SK-N-SH (cell line): ENCODE measurements at regions not wholly inside any gene's neighbourhood (a gene's known extent, or its start where the extent isn't known, plus 50 kb on each side); places are given as distances from the start of the nearest gene placed in this dataset.

Source experiments
- CTCF ChIA-PET: fragments of 300-600, 350-600 bp; formaldehyde crosslinking; extraction: SDS; loops from one replicate; lab custom pipeline; 2021; lab: Yijun Ruan, JAX
- POLR2A ChIA-PET: fragments of 350-600 bp; sonication (Branson Sonifier 250); formaldehyde crosslinking; extraction: SDS; loops from one replicate; lab custom pipeline; 2020; ENCODE audit warnings: antibody characterized with exemption, inconsistent platforms; lab: Yijun Ruan, JAX
- DNase-seq: peaks from one replicate; pipeline ENCODE4 v3.0.0; 2012
- H2AFZ ChIP-seq: fragments of 200-600 bp; sonication (generic); 2 replicates; pipeline ENCODE4 v1.8.1; 2016; ENCODE audit warnings: antibody characterized with exemption, mild to moderate bottlenecking, low read depth
- H3F3A ChIP-seq: fragments of 200-600 bp; sonication (generic); replicated peaks from 2 replicates; pipeline ENCODE3; 2016; ENCODE audit warnings: antibody characterized with exemption, mild to moderate bottlenecking; ENCODE audit not compliant: insufficient read depth
- H3K27ac ChIP-seq, 2 experiments: fragments of 200-500 bp in 1 of 2; fragments of 200-600 bp in 1 of 2; sonication (Bioruptor generic) in 1 of 2; sonication (generic), shearing (Covaris generic) in 1 of 2; 2 replicates each; pipeline versions ENCODE4 v1.5.1 to v1.6.1; 2014 to 2016; ENCODE audit warnings: low read depth in 2 of 2, inconsistent platforms in 1 of 2, low read length in 1 of 2, mild to moderate bottlenecking in 1 of 2, mixed read lengths in 1 of 2
- H3K27me3 ChIP-seq: fragments of 200-600 bp; sonication (generic), shearing (Covaris generic); 2 replicates; pipeline ENCODE4 v1.6.1; 2016; ENCODE audit warnings: mixed run types; ENCODE audit not compliant: insufficient read depth
- H3K36me3 ChIP-seq, 2 experiments: fragments of 200-500 bp in 1 of 2; fragments of 200-600 bp in 1 of 2; sonication (Bioruptor generic) in 1 of 2; sonication (generic) in 1 of 2; replicated peaks in 1 of 2; 2 replicates each; pipeline versions ENCODE3 to v1.5.1; 2014 to 2016; ENCODE audit warnings: low read length in 1 of 2, mild to moderate bottlenecking in 1 of 2; ENCODE audit not compliant: insufficient read depth in 2 of 2, control insufficient read depth in 1 of 2
- H3K4me1 ChIP-seq, 2 experiments: fragments of 200-500 bp in 1 of 2; fragments of 200-600 bp in 1 of 2; sonication (Bioruptor generic) in 1 of 2; sonication (generic), shearing (Covaris generic) in 1 of 2; 2 replicates each; pipeline versions ENCODE4 v1.5.1 to v1.6.1; 2014 to 2016; ENCODE audit warnings: low read depth in 1 of 2, low read length in 1 of 2, mixed run types in 1 of 2; ENCODE audit not compliant: insufficient read depth in 2 of 2, control insufficient read depth in 1 of 2
- H3K4me2 ChIP-seq: fragments of 200-600 bp; sonication (generic), shearing (Covaris generic); 2 replicates; pipeline ENCODE4 v1.6.1; 2017; ENCODE audit warnings: mixed run types
- H3K4me3 ChIP-seq, 2 experiments: fragments of 200-500 bp in 1 of 2; fragments of 200-600 bp in 1 of 2; sonication (Bioruptor generic) in 1 of 2; sonication (generic), shearing (Covaris generic) in 1 of 2; 2 replicates each; pipeline versions ENCODE4 v1.5.1 to v1.8.1; 2014 to 2016; ENCODE audit warnings: low read depth in 2 of 2, inconsistent platforms in 1 of 2, low read length in 1 of 2, mild to moderate bottlenecking in 1 of 2, mixed read lengths in 1 of 2, moderate library complexity in 1 of 2
- H3K79me2 ChIP-seq: fragments of 200-600 bp; sonication (generic); 2 replicates; pipeline ENCODE4 v1.8.1; 2017; ENCODE audit warnings: mild to moderate bottlenecking; ENCODE audit not compliant: insufficient read depth
- H3K9ac ChIP-seq: fragments of 200-600 bp; sonication (generic); 2 replicates; pipeline ENCODE4 v1.6.1; 2017; ENCODE audit warnings: mixed run types
- H3K9me2 ChIP-seq: fragments of 200-600 bp; sonication (generic); 2 replicates; pipeline ENCODE4 v1.6.1; 2017; ENCODE audit warnings: mixed run types
- H3K9me3 ChIP-seq: fragments of 200-600 bp; sonication (generic); 2 replicates; pipeline ENCODE4 v1.6.1; 2017; ENCODE audit warnings: mixed run types, mild to moderate bottlenecking, moderate library complexity
- H4K20me1 ChIP-seq: fragments of 200-600 bp; sonication (generic); 2 replicates; pipeline ENCODE4 v1.6.1; 2017; ENCODE audit warnings: mild to moderate bottlenecking, mixed run types; ENCODE audit not compliant: insufficient read depth
- ELF1 ChIP-seq: IDR thresholded peaks from 2 replicates; pipeline ENCODE4 v1.4.0; 2012
- EP300 ChIP-seq, 2 experiments: IDR thresholded peaks; 2 replicates each; pipeline versions ENCODE4 v1.4.0 to v1.6.1; 2012; ENCODE audit warnings: borderline replicate concordance in 1 of 2, low read depth in 1 of 2, low read length in 1 of 2
- EZH2phosphoT487 ChIP-seq: fragments of 200-600 bp; sonication (generic); IDR thresholded peaks from 2 replicates; pipeline ENCODE4 v1.6.1; 2017; ENCODE audit warnings: low read depth, mixed run types, mild to moderate bottlenecking, antibody characterized with exemption, moderate library complexity, borderline replicate concordance
- FOSL2 ChIP-seq: IDR thresholded peaks from 2 replicates; pipeline ENCODE4 v1.4.0; 2012; ENCODE audit warnings: low read depth, mild to moderate bottlenecking, moderate library complexity, borderline replicate concordance
- FOXM1 ChIP-seq: IDR thresholded peaks from 2 replicates; pipeline ENCODE4 v1.4.0; 2012; ENCODE audit warnings: low read depth, mild to moderate bottlenecking
- GABPA ChIP-seq: IDR thresholded peaks from 2 replicates; pipeline ENCODE4 v1.4.0; 2012; ENCODE audit warnings: low read depth, mild to moderate bottlenecking
- GATA2 ChIP-seq: sonication (generic); formaldehyde crosslinking; IDR thresholded peaks from 2 replicates; pipeline ENCODE4 v1.5.0; 2020; ENCODE audit warnings: mild to moderate bottlenecking, missing genetic modification reagents
- JUND ChIP-seq: IDR thresholded peaks from 2 replicates; pipeline ENCODE4 v1.4.0; 2012
- MXI1 ChIP-seq: IDR thresholded peaks from 2 replicates; pipeline ENCODE4 v1.6.1; 2012; ENCODE audit warnings: mild to moderate bottlenecking, low read depth, low read length, improper control_type of control experiment
- NFIC ChIP-seq: IDR thresholded peaks from 2 replicates; pipeline ENCODE4 v1.4.0; 2012; ENCODE audit warnings: borderline replicate concordance
- RFX5 ChIP-seq: IDR thresholded peaks from 2 replicates; pipeline ENCODE4 v1.6.1; 2012; ENCODE audit warnings: mild to moderate bottlenecking, improper control_type of control experiment, low read length
- SIN3A ChIP-seq: IDR thresholded peaks from 2 replicates; pipeline ENCODE4 v1.6.1; 2012; ENCODE audit warnings: low read depth, mild to moderate bottlenecking, low read length, moderate library complexity, borderline replicate concordance
- TCF12 ChIP-seq: IDR thresholded peaks from 2 replicates; pipeline ENCODE4 v1.4.0; 2012
- TEAD4 ChIP-seq: IDR thresholded peaks from 2 replicates; pipeline ENCODE4 v1.4.0; 2012; ENCODE audit warnings: mild to moderate bottlenecking, borderline replicate concordance; ENCODE audit not compliant: insufficient read depth
- YY1 ChIP-seq: IDR thresholded peaks from 2 replicates; pipeline ENCODE4 v1.4.0; 2012; ENCODE audit warnings: low read depth, mild to moderate bottlenecking
- WGBS: methylation state at CpG from one replicate; pipeline ENCODE4 v1.1.6; 2017; ENCODE audit warnings: low lambda C conversion rate; 5-methylcytosine and 5-hydroxymethylcytosine counted together
- TF ChIP-seq, protein P1 (sequence below): fragments of 200-600 bp; sonication (generic); IDR thresholded peaks from 2 replicates; pipeline ENCODE4 v1.6.1; 2017; ENCODE audit warnings: antibody characterized with exemption, mild to moderate bottlenecking, moderate library complexity
- TF ChIP-seq, protein P2 (sequence below): IDR thresholded peaks from 2 replicates; pipeline ENCODE4; 2012
- TF ChIP-seq, protein P3 (sequence below): fragments of 150-350 bp; IDR thresholded peaks from 2 replicates; pipeline ENCODE4 v1.6.1; 2016; ENCODE audit warnings: mild to moderate bottlenecking, low read depth, low read length

DNA sequence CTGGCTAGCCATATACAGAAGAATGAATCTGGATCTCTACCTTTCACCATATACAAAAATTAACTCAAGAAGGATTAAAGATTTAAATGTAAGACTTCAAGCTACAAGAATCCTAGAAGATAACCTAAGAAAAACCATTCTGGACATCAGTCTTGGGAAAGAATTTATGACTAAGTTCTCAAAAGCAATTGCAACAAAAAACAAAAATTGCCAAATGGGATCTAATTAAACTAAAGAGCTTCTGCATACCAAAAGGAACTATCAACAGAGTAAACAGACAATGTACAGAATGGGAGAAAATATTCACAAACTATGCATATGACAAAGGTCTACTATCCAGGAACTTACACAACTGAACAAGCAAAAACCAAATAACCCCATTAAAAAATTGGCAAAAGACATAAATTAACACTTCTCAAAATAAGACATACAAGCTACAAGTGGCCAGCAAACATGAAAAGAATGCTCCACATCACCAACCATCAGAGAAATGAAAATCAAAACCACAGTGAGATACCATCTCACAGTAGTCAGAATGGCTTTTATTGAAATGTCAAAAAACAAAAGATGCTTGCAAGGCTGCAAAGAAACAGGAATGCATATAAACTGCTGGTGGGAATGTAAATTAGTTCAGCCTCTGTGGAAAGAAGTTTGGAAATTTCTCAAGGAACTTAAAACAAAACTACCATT is 66.8 kb upstream of the RSPO3 start:
- H2AFZ ChIP-seq = no peak overlapping the region
- no peak overlapping the region for H3K9ac ChIP-seq
- TF ChIP-seq GATA2 (CRISPR knock-in tag) (no peak), EP300 (IDR thresholded peaks at IDR 0.05; ENCODE audit: borderline replicate concordance in 1 of 2, low read depth in 1 of 2, low read length in 1 of 2) (peak in 1 of 2 experiments; percentile 51; a peak in 1 of 4 replicates), RFX5 (no peak), MXI1 (no peak), SIN3A (no peak), YY1 (no peak), JUND (peak; percentile 31; the same call in 1 of the 2 replicates), TCF12 (peak; percentile 60), ELF1 (no peak), GABPA (no peak), EZH2phosphoT487 (no peak)
- TF ChIP-seq, protein P1, sequence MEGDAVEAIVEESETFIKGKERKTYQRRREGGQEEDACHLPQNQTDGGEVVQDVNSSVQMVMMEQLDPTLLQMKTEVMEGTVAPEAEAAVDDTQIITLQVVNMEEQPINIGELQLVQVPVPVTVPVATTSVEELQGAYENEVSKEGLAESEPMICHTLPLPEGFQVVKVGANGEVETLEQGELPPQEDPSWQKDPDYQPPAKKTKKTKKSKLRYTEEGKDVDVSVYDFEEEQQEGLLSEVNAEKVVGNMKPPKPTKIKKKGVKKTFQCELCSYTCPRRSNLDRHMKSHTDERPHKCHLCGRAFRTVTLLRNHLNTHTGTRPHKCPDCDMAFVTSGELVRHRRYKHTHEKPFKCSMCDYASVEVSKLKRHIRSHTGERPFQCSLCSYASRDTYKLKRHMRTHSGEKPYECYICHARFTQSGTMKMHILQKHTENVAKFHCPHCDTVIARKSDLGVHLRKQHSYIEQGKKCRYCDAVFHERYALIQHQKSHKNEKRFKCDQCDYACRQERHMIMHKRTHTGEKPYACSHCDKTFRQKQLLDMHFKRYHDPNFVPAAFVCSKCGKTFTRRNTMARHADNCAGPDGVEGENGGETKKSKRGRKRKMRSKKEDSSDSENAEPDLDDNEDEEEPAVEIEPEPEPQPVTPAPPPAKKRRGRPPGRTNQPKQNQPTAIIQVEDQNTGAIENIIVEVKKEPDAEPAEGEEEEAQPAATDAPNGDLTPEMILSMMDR = no peak
- TF ChIP-seq, protein P2, sequence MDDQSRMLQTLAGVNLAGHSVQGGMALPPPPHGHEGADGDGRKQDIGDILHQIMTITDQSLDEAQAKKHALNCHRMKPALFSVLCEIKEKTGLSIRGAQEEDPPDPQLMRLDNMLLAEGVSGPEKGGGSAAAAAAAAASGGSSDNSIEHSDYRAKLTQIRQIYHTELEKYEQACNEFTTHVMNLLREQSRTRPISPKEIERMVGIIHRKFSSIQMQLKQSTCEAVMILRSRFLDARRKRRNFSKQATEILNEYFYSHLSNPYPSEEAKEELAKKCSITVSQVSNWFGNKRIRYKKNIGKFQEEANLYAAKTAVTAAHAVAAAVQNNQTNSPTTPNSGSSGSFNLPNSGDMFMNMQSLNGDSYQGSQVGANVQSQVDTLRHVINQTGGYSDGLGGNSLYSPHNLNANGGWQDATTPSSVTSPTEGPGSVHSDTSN = peak; percentile 67
- H3F3A ChIP-seq = peaks cover 10% of the 10 kb centered on the region
- POLR2A ChIA-PET = no interaction called here
- H3K27me3 ChIP-seq = no peaks in the 10 kb centered on the region
- H3K9me3 ChIP-seq = no peaks in the 10 kb centered on the region
- H3K79me2 ChIP-seq = no peaks in the 10 kb centered on the region
- no peaks in the 10 kb centered on the region for H4K20me1 ChIP-seq
- CTCF ChIA-PET = no interaction called here
- H3K9me2 ChIP-seq = no peaks in the 10 kb centered on the region
- no peak overlapping the region for H3K4me3 ChIP-seq
- H3K4me1 ChIP-seq = peaks cover 0 to 7% of the 10 kb centered on the region in 2 experiments; a peak in 1 of 4 replicates
- H3K36me3 ChIP-seq = no peaks in the 10 kb centered on the region
- no peak overlapping the region for H3K4me2 ChIP-seq
- H3K27ac ChIP-seq = no peak overlapping the region
- no peak for DNase-seq

DNA sequence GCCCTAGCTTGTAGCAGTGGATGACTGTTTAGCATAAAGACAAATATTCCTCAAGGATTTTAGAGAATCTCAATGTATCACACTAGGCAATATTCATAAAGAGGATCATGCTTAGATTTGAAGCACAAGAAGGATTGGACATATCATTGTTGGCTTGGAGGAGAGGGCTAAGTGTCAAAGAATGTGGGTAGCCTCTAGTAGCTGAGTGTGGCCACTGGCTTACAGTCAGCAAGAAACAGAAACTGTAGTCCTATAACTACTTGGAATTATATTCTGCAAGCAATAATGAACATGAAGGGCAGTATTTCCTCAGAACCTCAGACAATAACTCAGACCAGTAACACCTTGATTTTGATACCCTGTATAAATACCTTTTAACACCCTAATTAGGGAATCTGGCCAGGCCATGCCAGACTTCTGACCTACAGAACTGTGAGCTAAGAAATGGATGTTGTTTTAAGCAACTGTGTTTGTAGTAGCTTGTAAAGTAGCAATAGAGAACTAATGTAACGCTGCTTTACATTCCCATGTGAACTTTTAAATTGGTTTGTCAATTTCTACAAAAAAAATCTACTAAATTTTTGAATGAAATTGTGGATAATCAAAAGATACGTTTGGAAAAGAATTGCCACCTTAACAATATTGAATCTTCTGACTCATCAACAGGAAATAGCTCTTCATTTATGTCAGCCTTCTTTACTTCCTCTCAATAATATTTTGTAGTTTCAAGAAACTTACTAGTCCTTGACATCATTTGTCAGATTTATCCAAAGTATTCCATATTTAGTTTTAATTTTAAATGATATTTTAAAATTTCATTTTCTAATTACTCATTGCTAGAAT is 65.2 kb upstream of the RSPO3 start:
- WGBS = 11% methylated on average over 2 of the region's 2 CpGs
- Histone ChIP-seq H3F3A (peaks cover 10% of the 10 kb centered on the region), H3K9me2 (no peaks in the 10 kb centered on the region), H3K79me2 (no peaks in the 10 kb centered on the region), H3K36me3 (no peaks in the 10 kb centered on the region), H3K27ac (peak overlapping the region in 1 of 2 experiments; percentile 40; a peak in 2 of 4 replicates), H3K27me3 (no peaks in the 10 kb centered on the region), H3K4me2 (peak overlapping the region; percentile 43; the same call in 1 of the 2 replicates), H3K4me3 (no peak overlapping the region), H3K4me1 (peaks cover 0 to 7% of the 10 kb centered on the region in 2 experiments; a peak in 1 of 4 replicates), H4K20me1 (no peaks in the 10 kb centered on the region), H3K9ac (no peak overlapping the region), H3K9me3 (no peaks in the 10 kb centered on the region), H2AFZ (peak overlapping the region; percentile 71; the same call in 1 of the 2 replicates)
- TF ChIP-seq TEAD4 (no peak), FOSL2 (peak; percentile 30; the same call in 1 of the 2 replicates), FOXM1 (no peak), NFIC (no peak)
- TF ChIP-seq, protein P3, sequence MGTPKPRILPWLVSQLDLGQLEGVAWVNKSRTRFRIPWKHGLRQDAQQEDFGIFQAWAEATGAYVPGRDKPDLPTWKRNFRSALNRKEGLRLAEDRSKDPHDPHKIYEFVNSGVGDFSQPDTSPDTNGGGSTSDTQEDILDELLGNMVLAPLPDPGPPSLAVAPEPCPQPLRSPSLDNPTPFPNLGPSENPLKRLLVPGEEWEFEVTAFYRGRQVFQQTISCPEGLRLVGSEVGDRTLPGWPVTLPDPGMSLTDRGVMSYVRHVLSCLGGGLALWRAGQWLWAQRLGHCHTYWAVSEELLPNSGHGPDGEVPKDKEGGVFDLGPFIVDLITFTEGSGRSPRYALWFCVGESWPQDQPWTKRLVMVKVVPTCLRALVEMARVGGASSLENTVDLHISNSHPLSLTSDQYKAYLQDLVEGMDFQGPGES = no peak
- DNase-seq = no peak
- ChIA-PET POLR2A (no interaction called here), CTCF (no interaction called here)
